ENCODE measurements at regions not wholly inside any gene's neighbourhood (a gene's known extent, or its start where the extent isn't known, plus 50 kb on each side); places are given as distances from the start of the nearest gene placed in this dataset.

GRCh38 chr14:22024137-22024536 lies 350.5 kb upstream of the OR4E1 start:
- Histone ChIP-seq H3K27ac (no peak overlapping the region), H3K9me3 (no peaks in the 10 kb centered on the region), H3K4me3 (no peak overlapping the region), H3K36me3 (no peaks in the 10 kb centered on the region), H3K4me1 (no peaks in the 10 kb centered on the region), H3K27me3 (no peaks in the 10 kb centered on the region)
- intact Hi-C loops (cut with DNase I; ENCODE audit: low total_unique reads) (no loop called here), in situ Hi-C loops (cut with MboI; ENCODE audit: low sequenced_read_pairs in 4 of 4) (no loop called here)
- TF ChIP-seq POLR2A (IDR thresholded peaks at IDR 0.05) (no peak), CTCF (IDR thresholded peaks at IDR 0.05 in 4 of 5, conservative IDR thresholded peaks at IDR 0.05 in 1 of 5) (no peak)
- DNase-seq (no peak), ATAC-seq (no peak)

- Histone ChIP-seq H3K27ac (no peak overlapping the region), H3K9me3 (no peaks in the 10 kb centered on the region), H3K4me3 (no peak overlapping the region), H3K27me3 (no peaks in the 10 kb centered on the region), H3K36me3 (no peaks in the 10 kb centered on the region), H3K4me1 (no peaks in the 10 kb centered on the region)
- intact Hi-C loops (cut with DNase I; ENCODE audit: low total_unique reads), result no loop called here
- ATAC-seq (no peak), DNase-seq (no peak)
- TF ChIP-seq POLR2A (IDR thresholded peaks at IDR 0.05) (no peak), CTCF (IDR thresholded peaks at IDR 0.05 in 4 of 5, conservative IDR thresholded peaks at IDR 0.05 in 1 of 5) (no peak)
- in situ Hi-C loops (cut with MboI; ENCODE audit: low sequenced_read_pairs in 4 of 4), result no loop called here
These were observed 345.3 kb upstream of the OR4E1 start for GRCh38 chr14:22018890-22019289.

- no peaks in the 10 kb centered on the region for H3K27me3 ChIP-seq
- intact Hi-C loops (cut with DNase I; ENCODE audit: low total_unique reads), result loop anchor here (5.0 kb wide), 1 partner anchor 75 kb away; no protein-coding TSS in a partner anchor
- ATAC-seq, result no peak
These were observed 338.8 kb upstream of the OR4E1 start for GRCh38 chr14:22012452-22012851.

GRCh38 chr14:22011253-22011642 lies 337.6 kb upstream of the OR4E1 start:
- TF ChIP-seq POLR2A (IDR thresholded peaks at IDR 0.05), result no peak
- TF ChIP-seq CTCF (IDR thresholded peaks at IDR 0.05 in 4 of 5, conservative IDR thresholded peaks at IDR 0.05 in 1 of 5), result no peak
- H3K4me1 ChIP-seq, result no peaks in the 10 kb centered on the region
- intact Hi-C loops (cut with DNase I; ENCODE audit: low total_unique reads) (loop anchor here (5.0 kb wide), 1 partner anchor 76 kb away; no protein-coding TSS in a partner anchor), in situ Hi-C loops (cut with MboI; ENCODE audit: low sequenced_read_pairs in 4 of 4) (no loop called here)
- no peaks in the 10 kb centered on the region for H3K9me3 ChIP-seq
- ATAC-seq (peak; percentile 74 to 75), DNase-seq (no peak)
- no peaks in the 10 kb centered on the region for H3K27me3 ChIP-seq
- no peak overlapping the region for H3K4me3 ChIP-seq
- peak overlapping the region in 1 of 4 donors; percentile 41 for H3K27ac ChIP-seq
- H3K36me3 ChIP-seq, result no peaks in the 10 kb centered on the region

More at GRCh38 chr14:22012452-22012851, 338.8 kb upstream of the OR4E1 start:
- Histone ChIP-seq H3K9me3 (no peaks in the 10 kb centered on the region), H3K36me3 (no peaks in the 10 kb centered on the region), H3K27ac (peak overlapping the region in 1 of 4 donors; percentile 41), H3K4me3 (no peak overlapping the region), H3K4me1 (no peaks in the 10 kb centered on the region)
- in situ Hi-C loops (cut with MboI; ENCODE audit: low sequenced_read_pairs in 4 of 4), result no loop called here
- peak in 1 of 2 donors; percentile 31 for DNase-seq
- TF ChIP-seq CTCF (IDR thresholded peaks at IDR 0.05 in 4 of 5, conservative IDR thresholded peaks at IDR 0.05 in 1 of 5) (no peak), POLR2A (IDR thresholded peaks at IDR 0.05) (no peak)
